GM21619 (cell line): ENCODE measurements at regions not wholly inside any gene's neighbourhood (a gene's known extent, or its start where the extent isn't known, plus 50 kb on each side); places are given as distances from the start of the nearest gene placed in this dataset.

Experiments
- ATAC-seq: cut with Tn5 transposase; IDR thresholded peaks from one replicate; pipeline ENCODE4 v1.9.1; 2021; ENCODE audit not compliant: unreplicated experiment

DNA sequence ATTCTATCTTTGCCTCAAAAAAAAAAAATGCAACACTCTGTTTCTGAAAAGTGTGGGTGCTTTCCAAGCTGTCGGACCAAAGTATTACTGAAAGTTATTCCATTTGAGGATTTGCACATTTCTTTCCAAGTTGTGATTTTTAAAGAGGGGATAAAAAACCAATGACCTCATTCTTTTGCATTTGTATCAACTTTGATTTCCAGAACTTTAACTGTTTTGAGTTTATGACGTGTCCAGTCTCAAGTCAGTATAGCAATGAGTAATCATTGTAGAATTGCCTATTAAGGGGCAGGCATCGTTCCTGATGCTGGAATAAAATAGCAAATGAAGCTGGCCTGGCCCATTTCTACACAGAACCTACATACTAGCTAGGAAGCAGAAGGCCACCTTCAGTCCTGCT is 229.6 kb upstream of the RBFOX1 start:
- ATAC-seq: no peak

- no peak for ATAC-seq
Measured at GRCh38 chr16:7101054-7101453, 231.6 kb upstream of the RBFOX1 start.

DNA sequence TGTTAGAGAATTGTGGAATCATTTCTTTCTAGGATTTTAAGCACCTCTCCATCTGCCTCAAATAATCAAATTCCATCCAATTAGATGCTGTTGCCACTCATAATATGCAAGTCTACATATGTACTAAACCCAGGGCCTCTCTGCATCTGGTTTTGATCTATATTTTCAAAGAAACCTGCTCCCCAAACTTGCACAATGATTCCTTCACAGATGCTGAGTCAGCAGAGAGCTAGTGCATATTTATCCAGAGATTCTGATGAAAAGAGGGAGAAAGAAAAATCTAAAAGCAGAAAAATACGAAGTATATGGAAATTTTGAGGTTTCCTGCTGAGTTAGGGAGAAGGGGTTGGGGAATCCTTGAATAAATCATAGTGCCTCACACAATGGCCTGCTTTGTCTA is 235.1 kb upstream of the RBFOX1 start:
- no peak for ATAC-seq

DNA sequence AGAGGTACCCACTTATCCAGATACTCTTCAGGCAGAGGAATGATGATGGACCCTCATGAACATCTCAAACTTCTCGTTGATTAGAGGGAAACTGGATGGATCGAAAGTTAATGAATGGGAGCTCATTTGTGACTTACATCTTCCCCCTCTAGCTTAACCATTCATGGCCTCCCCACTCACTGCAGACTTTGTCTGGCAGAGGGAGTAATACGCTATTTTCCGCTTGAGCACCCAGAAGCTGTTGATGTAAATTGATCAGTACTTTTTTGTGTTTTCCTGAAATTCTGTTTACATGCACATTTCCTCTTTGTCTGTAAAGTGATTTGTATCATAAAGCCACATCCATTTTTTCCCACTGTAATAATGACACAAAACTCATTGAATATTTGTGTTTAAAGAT is 239.1 kb upstream of the RBFOX1 start:
- no peak for ATAC-seq

DNA sequence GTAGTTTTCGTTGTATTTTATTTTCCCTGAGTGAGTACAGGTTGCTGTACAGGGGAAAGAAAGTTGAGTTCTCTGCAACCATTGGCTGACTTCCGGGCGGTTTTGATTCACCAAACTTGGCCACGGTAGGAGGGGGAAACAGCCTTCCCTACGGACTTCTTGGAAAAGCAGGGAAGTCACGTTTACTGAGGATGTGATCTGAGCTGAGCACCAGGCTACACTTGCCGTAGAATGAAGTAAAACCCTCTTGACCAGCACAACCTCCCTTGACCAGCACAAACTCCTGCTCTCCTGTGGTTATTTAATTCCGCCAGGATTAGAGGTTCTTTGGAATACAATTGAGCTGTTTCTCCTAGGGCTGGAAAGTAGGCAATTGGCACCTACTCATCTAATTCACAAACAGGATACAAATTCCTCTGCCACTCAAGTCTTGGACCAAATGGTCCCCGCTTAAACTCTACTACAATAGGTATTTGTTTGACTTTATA is 242.0 kb upstream of the RBFOX1 start:
- ATAC-seq: no peak

- no peak for ATAC-seq
Measured at GRCh38 chr16:7089751-7090150, 242.9 kb upstream of the RBFOX1 start.

DNA sequence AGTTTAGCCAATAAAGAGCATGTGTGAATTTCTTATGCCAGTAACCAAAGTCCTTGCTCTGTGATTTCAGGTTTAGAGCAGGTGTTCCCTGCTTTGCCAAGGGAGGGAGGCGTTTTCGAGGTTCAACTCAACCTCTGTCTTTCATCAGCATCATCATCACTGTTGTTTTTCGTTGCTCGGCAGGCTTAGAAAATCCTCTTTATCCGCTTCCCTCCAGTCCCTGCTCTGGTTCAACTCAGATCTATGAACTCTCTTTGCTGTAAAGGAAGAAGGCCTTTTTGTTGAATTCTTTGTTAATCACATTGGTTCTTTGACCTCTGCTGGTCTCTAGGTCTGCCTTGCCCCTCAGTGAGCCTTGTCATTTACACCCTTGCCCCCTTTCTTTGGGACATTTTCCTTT is 243.9 kb upstream of the RBFOX1 start:
- ATAC-seq: no peak

DNA sequence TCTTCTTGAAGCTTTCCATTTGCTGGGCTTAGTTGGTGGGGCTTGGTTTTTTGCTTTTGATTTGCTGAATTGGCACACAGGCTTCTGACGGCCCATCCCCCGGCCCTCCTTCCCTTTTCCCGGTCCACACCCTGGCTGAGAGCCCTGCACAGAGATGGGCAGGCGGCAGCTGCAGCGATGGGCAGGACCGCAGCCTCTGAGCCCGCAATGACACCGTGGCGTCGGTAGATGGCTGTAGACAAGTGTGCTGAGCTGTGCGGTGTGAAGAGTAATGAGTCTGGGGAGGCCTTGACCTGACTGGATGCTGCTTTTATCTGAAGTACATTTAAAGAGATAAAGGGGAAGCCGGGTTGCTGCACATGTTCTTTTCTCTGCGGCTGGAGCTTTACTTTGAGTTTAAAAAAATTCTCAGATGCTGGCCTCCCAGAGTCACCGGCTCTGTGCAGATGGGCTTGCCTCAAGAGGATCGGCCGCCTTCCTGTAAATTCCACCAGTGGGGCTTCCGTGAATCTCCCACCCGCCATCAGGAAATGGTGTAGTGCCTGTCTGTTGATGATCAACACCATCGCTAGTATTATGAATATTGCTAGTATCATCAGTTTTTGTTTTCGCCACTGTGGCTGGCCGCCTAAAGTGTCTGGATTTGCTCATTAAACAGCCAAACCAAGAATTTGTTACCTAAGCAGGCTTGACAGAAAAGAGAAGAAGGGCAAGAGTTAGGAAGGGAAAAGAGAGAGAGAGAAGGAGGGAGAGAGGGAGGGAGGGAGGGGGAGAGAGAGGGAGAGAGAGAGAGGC is 245.6 kb upstream of the RBFOX1 start:
- ATAC-seq: no peak

DNA sequence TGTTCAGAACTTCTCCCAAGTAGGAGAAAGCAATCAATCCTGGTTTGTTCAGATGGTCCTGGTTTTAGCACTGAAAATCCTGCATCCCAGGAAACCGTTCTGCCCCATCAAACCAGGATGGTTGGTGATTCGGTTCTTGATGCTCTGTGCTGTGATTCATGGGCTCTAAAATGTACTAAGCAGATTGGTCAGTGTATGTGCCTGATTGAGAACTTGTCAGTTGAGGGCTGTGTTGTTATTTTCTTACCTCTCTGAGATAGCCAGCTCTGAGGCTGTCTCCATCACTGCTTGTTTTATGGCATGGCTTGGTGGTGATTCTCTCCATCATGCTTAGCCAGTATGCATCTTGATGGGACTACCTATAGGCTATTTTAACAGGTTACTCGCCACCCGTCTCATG is 246.9 kb upstream of the RBFOX1 start:
- ATAC-seq: no peak

DNA sequence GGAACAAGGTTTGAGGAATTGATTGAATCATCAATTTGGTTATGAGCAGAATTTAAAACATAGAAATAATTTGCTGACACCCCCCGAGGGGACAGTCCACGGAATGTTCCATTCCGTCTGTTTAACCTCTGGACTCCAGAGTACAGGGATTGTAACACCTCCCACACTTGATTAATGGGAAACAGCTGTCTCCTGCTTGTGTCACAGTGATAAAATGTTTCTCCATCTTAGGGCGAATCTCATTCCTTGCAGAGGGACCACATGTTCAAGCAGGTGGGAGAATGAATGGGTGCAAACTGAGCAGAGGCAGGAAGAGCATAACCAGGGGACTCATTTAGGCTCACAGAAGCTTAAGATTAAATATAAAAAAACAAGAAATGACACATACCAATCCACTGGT is 249.5 kb upstream of the RBFOX1 start:
- ATAC-seq: no peak

DNA sequence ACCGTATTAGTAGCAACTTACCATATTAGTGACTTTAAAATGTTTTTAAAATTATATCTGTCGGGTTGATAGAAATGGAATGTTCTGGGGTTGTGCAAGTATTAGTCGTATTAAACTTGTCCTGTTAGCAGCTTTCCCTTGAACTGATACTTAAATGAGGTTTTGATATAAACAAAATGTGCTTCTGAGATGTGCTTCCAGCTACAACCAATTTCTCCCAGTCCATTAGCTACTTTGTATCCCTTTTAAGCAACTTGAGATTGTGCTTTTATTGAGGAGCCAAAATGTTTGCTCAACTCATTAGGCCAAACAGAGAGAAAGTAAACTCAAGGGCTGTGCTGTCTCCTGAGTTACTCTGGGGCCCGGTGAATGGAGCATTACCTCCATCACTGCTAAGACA is 255.0 kb upstream of the RBFOX1 start:
- ATAC-seq: no peak

DNA sequence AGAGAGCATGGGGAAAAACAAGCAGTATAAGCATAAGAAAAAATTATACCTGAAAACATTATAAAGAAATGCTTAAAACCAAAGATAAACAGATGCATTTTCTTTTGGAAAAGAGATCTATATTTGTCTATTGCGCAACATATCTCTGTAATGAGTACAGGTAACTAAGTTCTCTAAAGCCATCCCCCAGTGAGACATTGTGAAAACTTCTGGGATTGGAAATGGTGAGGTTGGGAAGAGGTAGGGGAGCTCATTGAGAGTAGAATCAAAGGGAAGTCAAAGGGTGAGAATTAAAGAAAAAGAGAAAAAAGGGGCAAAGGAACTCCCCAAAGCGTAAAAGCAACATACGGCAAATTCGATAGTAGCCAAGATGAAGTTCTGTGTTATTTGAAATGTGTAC is 257.9 kb upstream of the RBFOX1 start:
- ATAC-seq: no peak

- no peak for ATAC-seq
Measured at GRCh38 chr16:7057458-7057857, 275.2 kb upstream of the RBFOX1 start.

GRCh38 chr16:7055443-7055842 is 277.2 kb upstream of the RBFOX1 start:
- no peak for ATAC-seq

- no peak for ATAC-seq
Measured at GRCh38 chr16:7051591-7052349, 280.9 kb upstream of the RBFOX1 start.

GRCh38 chr16:7044331-7044730 is 288.3 kb upstream of the RBFOX1 start:
- ATAC-seq: no peak

GRCh38 chr16:7038475-7038874 is 294.2 kb upstream of the RBFOX1 start:
- no peak for ATAC-seq

GRCh38 chr16:7037495-7037894 is 295.1 kb upstream of the RBFOX1 start:
- no peak for ATAC-seq

DNA sequence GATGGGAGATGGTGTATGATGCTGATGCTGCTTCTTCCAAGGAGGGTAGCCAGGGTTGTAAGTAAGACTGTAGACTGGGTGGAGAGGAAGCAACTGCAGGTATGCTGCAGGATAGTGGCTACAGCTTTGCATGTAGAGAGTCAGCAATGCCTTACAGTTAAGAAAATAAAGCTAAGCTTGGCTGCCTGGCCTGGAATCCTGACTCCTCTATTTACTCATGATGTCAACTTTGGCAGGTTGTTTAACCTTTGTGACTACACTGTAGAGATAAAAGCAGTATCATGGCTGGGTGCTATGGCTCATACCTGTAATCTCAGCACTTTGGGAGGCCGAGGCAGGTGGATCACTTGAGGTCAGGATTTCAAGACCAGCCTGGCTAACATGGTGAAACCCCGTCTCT is 301.6 kb upstream of the RBFOX1 start:
- no peak for ATAC-seq

DNA sequence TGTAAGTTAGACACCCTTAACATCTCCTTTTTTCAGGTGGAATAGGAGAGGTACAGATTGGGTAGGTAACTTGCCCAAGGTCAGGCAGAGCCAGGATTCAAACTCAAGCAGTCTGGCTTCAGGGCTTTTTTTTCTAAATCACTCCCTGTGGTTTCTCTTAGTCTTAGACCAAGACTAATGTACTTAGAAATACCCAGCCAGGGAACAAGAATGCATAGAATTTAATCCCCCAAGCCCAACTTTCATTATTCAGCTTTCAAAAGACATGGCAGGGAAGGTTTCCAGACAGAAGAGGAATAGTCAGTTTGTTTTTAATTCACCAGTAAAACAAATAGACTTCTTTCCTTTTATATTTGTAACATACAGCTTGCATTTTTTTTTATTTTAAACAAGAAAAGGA is 305.2 kb upstream of the RBFOX1 start:
- no peak for ATAC-seq

- ATAC-seq: no peak
Measured at GRCh38 chr16:7026639-7027038, 306.0 kb upstream of the RBFOX1 start.

DNA sequence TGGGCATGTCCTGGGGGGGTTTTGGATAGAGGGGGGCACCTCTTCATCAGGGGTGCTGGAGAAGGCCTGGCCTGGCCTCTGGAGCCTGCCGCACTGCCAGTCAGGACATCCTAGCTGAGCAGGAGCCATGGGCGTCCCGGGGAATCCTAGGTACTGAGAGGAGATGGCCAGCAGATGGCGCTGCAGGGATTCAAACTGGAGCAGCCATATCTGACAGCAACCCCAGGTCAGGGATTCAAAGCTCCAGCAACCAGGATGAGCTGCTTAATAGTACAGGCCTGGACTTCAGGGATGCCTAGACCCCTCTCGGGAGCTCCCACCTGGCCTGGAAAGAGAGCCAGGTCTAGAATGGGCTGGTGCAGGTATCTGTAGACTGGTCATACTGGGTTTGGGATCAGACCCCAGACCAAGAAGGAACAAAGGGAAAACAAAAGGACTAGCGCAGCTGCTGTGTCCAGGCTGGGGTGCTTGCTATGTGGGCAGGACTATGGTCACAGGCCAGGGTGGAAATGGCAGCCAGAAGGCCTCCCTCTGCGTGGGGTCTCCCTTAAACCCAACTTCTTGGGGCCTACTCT is 306.9 kb upstream of the RBFOX1 start:
- ATAC-seq: no peak
